ENCODE measurements at regions not wholly inside any gene's neighbourhood (a gene's known extent, or its start where the extent isn't known, plus 50 kb on each side); places are given as distances from the start of the nearest gene placed in this dataset.
A peak's percentile ranks its signal among the peaks of the same experiment; 100 is the strongest.

- TF ChIP-seq RARB (CRISPR knock-in tag; IDR thresholded peaks at IDR 0.05) (no peak), SNAI2 (CRISPR knock-in tag; IDR thresholded peaks at IDR 0.05) (no peak), OSR1 (CRISPR knock-in tag; IDR thresholded peaks at IDR 0.05) (no peak), ISL1 (CRISPR knock-in tag; IDR thresholded peaks at IDR 0.05) (no peak), ESRRG (CRISPR knock-in tag; IDR thresholded peaks at IDR 0.05) (no peak), BACH2 (CRISPR knock-in tag; IDR thresholded peaks at IDR 0.05; ENCODE audit: borderline replicate concordance) (no peak), ZFP30 (CRISPR knock-in tag; IDR thresholded peaks at IDR 0.05) (no peak), ZNF70 (CRISPR knock-in tag; IDR thresholded peaks at IDR 0.05) (no peak), CSRNP3 (CRISPR knock-in tag; IDR thresholded peaks at IDR 0.05) (no peak), PATZ1 (CRISPR knock-in tag; IDR thresholded peaks at IDR 0.05; ENCODE audit: borderline replicate concordance) (no peak), POU6F1 (CRISPR knock-in tag; IDR thresholded peaks at IDR 0.05; ENCODE audit: borderline replicate concordance, low read depth) (no peak), CSDC2 (CRISPR knock-in tag; IDR thresholded peaks at IDR 0.05) (no peak), TCF4 (CRISPR knock-in tag; IDR thresholded peaks at IDR 0.05; ENCODE audit: borderline replicate concordance) (no peak), ARNTL (CRISPR knock-in tag; IDR thresholded peaks at IDR 0.05; ENCODE audit: borderline replicate concordance, low read depth) (no peak), ZC3H10 (CRISPR knock-in tag; IDR thresholded peaks at IDR 0.05) (no peak)
- no peak for ATAC-seq
Observed at GRCh38 chr1:101587741-101588140, 350.9 kb downstream of the S1PR1 start.

- ATAC-seq, result no peak
- TF ChIP-seq POU6F1 (CRISPR knock-in tag; IDR thresholded peaks at IDR 0.05; ENCODE audit: borderline replicate concordance, low read depth), result no peak
- TF ChIP-seq ZFP3 (CRISPR knock-in tag; IDR thresholded peaks at IDR 0.05), result no peak
- TF ChIP-seq ARNTL (CRISPR knock-in tag; IDR thresholded peaks at IDR 0.05; ENCODE audit: borderline replicate concordance, low read depth), result no peak
- TF ChIP-seq ZNF565 (CRISPR knock-in tag; conservative IDR thresholded peaks at IDR 0.05; ENCODE audit: low read depth), result no peak
- no peak for TF ChIP-seq ESRRG (CRISPR knock-in tag; IDR thresholded peaks at IDR 0.05)
- TF ChIP-seq RARB (CRISPR knock-in tag; IDR thresholded peaks at IDR 0.05), result no peak
- no peak for TF ChIP-seq PATZ1 (CRISPR knock-in tag; IDR thresholded peaks at IDR 0.05; ENCODE audit: borderline replicate concordance)
- no peak for TF ChIP-seq PPARA (CRISPR knock-in tag; IDR thresholded peaks at IDR 0.05; ENCODE audit: borderline replicate concordance)
- no peak for TF ChIP-seq CREB5 (CRISPR knock-in tag; IDR thresholded peaks at IDR 0.05; ENCODE audit: low read depth)
- no peak for TF ChIP-seq TOX (CRISPR knock-in tag; IDR thresholded peaks at IDR 0.05; ENCODE audit: borderline replicate concordance)
- no peak for TF ChIP-seq OSR1 (CRISPR knock-in tag; IDR thresholded peaks at IDR 0.05)
Observed at GRCh38 chr1:101588677-101589076, 351.9 kb downstream of the S1PR1 start.

GRCh38 chr1:101592845-101593244 lies 356.0 kb downstream of the S1PR1 start:
- no peak for ATAC-seq
- no peak for TF ChIP-seq ZNF565 (CRISPR knock-in tag; conservative IDR thresholded peaks at IDR 0.05; ENCODE audit: low read depth)
- TF ChIP-seq PPARA (CRISPR knock-in tag; IDR thresholded peaks at IDR 0.05; ENCODE audit: borderline replicate concordance), result no peak
- peak; percentile 87 for TF ChIP-seq ISL1 (CRISPR knock-in tag; IDR thresholded peaks at IDR 0.05)
- TF ChIP-seq ZNF8 (CRISPR knock-in tag; IDR thresholded peaks at IDR 0.05), result no peak
- TF ChIP-seq ZFP30 (CRISPR knock-in tag; IDR thresholded peaks at IDR 0.05), result no peak
- no peak for TF ChIP-seq POU6F1 (CRISPR knock-in tag; IDR thresholded peaks at IDR 0.05; ENCODE audit: borderline replicate concordance, low read depth)
- TF ChIP-seq TOX (CRISPR knock-in tag; IDR thresholded peaks at IDR 0.05; ENCODE audit: borderline replicate concordance), result no peak
- no peak for TF ChIP-seq ZFP3 (CRISPR knock-in tag; IDR thresholded peaks at IDR 0.05)
- no peak for TF ChIP-seq TSHZ2 (CRISPR knock-in tag; IDR thresholded peaks at IDR 0.05)
- TF ChIP-seq OSR1 (CRISPR knock-in tag; IDR thresholded peaks at IDR 0.05), result no peak
- TF ChIP-seq ARNTL (CRISPR knock-in tag; IDR thresholded peaks at IDR 0.05; ENCODE audit: borderline replicate concordance, low read depth), result no peak
- no peak for TF ChIP-seq ZC3H10 (CRISPR knock-in tag; IDR thresholded peaks at IDR 0.05)
- no peak for TF ChIP-seq SNAI2 (CRISPR knock-in tag; IDR thresholded peaks at IDR 0.05)
